GM18909 (cell line): ENCODE measurements at regions not wholly inside any gene's neighbourhood (a gene's known extent, or its start where the extent isn't known, plus 50 kb on each side); places are given as distances from the start of the nearest gene placed in this dataset.

Source experiments
- ATAC-seq: cut with Tn5 transposase; IDR thresholded peaks from one replicate; pipeline ENCODE4 v1.9.1; 2021; ENCODE audit warnings: mild to moderate bottlenecking; ENCODE audit not compliant: unreplicated experiment, poor library complexity

DNA sequence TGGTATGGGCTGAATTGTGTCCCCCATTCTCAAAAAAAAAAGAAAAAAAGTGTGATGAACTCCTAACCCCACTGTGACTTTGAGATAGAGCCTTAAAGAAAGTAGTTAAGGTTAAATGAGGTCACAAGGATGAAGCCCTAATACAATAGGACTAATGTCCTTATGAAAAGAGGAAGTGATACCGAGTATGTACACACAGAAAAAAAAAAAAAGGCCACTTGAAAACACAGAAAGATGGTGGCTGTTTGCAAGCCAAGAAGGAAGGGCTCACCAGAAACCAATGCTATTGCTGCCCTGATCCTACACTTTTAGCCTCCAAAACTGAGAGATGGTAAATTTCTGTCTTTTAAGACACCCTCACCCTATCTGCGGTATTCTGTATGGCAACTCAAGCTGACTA lies 955.6 kb downstream of the PCDH17 start:
- peak; percentile 98 for ATAC-seq

DNA sequence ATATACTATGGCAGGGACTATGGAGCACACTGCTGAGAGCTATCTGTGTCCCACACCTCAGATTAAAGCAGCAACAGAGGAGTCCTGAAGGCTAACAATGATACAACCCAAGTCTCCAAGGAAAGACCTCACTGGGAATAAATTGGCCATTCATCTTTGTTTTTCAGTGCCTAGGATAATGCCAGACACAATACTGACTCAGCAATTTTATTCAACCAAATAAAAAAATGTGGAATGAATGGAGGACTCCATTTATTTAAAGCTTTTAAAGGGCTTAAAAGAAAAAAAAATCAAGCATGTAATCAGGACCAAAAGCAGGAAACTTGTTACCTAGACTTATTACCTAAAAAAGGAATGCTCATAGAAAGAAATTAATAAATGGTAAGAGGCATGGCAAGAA lies 960.5 kb downstream of the PCDH17 start:
- ATAC-seq = no peak

DNA sequence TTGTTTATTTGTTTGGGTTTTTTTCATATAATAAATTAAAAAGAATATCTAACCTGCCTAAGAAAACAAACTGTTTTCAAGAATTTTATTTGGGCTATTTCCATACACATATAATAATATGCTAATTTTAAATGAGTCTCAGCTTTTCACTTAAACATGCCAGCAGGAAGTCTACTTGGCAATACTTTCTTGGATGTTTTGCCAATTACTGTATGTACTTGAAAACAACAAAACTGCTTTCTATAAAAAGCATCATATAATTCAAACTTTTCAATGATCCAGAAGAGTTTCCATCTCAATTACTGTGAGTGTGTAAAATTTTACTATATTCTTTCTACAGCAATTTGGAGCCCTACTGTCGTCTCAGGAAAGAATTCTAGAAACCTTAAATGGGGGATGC lies 961.2 kb downstream of the PCDH17 start:
- ATAC-seq = no peak

DNA sequence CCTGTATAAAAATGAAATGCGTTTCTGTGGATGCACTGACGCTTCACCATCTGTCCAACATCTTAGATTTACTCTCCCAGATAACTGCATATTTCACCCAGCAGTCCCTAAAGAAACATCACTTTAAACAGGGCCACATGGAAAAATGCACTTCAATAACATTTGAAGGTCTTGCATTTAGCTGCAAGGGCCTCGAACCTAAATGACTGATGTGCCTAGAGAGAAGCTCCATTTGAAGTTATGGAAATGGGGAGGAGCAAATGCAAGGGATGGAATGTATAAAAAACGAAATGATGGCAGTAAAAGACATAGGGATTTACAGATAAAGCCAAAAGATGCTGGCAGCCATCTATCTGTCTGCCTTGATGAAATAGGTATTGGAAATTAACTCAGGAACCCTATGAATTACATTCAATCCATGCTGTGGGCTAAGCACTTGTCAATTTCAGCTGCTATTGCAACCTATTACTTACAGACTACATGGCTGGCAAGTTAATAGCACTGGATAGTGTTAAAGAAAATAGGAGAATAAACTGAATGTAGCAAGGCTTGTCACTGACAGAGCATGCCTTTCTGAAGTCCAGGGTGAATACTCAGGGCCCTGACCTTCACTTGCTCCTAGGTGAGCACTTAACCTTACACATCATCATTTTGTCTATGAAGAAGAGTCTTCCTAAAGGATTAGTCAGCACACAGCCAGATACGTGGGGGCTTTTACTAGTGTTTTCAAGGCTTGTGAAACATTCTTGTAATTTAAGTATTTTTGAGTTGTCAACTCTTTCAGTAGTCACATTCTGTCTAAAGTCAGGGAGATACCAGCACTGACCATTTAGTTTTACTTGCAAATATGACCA lies 963.4 kb downstream of the PCDH17 start:
- no peak for ATAC-seq

DNA sequence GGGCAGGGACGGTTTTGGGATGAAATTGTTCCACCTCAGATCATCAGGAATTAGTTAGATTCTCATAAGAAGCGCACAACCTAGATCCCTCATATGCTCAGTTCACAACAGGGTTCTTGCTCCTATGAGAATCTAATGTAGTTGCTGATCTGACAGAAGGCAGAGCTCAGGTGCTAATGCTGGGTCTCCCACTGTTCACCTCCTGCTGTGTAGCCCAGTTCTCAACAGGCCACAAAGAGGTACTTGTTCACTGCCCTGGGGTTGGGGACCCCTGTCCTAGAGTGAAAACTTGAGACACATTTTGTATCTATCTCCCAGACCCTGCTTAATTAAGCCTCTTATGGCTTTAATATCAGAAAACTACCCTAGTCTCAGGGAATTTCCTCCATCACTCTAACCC lies 966.0 kb downstream of the PCDH17 start:
- ATAC-seq = no peak

GRCh38 chr13:58598241-58598640 lies 966.7 kb downstream of the PCDH17 start:
- no peak for ATAC-seq

- ATAC-seq = no peak
Measured at GRCh38 chr13:58611117-58611516, 979.6 kb downstream of the PCDH17 start.

- ATAC-seq = no peak
Measured at GRCh38 chr13:58617880-58618665, 986.5 kb downstream of the PCDH17 start.

DNA sequence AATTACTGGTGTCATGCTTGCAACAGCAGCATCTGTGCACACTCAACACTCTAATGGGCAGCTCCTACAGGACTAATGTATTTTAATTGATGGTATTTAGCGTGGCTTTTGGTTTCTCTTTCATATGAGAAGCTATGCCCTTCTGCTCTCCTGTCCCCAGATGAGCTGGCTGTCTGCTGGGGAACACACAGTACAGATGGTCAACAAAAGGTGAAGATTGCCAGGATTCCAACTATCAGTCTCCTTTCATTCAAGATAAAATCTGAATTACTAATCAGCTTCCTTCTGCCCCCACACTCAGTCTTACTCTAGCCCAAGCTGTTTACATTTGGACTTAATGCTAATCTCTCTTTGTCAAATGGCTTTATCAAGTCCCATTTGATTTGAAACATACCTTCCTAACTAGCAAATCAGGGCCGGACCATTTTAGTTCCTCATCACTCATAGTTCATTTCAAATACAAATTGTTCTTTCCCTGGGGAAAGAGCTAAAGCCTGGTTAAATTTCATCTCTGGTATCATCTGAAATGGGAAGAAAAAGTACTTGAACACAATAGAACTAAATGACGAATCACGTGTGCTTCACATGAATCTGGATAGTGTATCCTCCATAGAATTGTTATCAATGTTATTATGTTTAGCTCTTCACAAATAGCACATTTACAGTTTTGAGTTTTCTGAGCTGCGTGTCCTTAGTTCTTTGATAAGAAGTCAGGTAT lies 988.0 kb downstream of the PCDH17 start:
- ATAC-seq = no peak

DNA sequence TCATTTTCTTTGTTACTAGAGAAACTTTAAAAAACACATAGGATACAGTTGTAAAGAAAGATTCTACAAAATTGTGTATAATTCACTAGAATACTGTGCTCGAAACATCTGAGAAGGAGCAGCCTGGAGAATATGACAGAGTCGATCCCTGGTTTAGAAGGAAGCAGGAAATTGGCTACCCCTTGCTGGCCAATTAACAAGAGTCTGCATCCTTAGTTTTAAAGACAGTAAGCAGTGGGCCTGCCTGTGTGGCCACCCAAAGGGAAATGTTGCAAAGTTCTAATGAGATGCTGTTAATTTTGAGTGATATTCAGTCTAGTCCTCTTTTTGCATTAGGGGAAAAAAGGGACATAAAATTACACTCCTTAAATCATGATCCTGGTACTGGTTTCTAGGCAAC lies 988.6 kb downstream of the PCDH17 start:
- no peak for ATAC-seq

- no peak for ATAC-seq
Measured at GRCh38 chr13:58625703-58626389, 994.3 kb downstream of the PCDH17 start.

DNA sequence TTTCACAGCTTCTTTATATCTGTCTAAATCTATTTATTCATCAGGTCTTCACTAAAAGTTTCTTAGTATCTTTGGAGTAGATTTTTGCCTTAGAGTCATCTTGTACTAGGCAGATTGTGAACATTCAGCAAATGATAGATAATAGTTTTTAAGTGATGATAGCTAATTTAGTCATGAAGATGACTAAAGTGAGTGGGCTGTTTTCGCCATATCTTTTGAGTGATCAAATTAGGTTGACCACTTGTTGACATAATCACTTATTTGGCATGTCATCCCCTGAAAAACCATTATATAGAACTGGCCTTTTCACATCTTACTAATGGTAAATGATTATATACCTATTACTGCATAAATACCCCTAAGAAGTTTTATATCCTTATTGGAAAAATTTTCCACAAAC lies 999.2 kb downstream of the PCDH17 start:
- no peak for ATAC-seq

- no peak for ATAC-seq
Measured at GRCh38 chr13:58633226-58633625, 1001.7 kb downstream of the PCDH17 start.

DNA sequence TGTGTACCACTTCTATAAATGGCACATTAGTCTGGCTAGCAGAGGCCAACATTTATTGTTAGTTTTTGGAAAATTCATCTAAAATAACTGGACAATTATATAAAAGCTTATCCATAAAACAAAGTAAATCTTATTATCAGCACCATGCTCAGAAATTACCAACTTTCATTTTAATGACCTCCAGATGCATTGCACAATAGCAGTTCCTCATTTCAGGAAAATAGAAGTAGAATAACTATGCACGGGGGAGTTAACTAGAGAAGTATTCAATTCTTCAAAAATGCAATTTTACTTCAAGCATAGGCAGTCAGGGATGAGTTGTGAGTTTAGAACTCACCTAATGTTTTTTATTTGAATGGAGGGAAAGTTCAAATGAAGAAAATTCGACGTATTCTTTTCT lies 1023.5 kb downstream of the PCDH17 start:
- ATAC-seq = no peak

GRCh38 chr13:58660826-58661225 lies 1029.3 kb downstream of the PCDH17 start:
- ATAC-seq = no peak

DNA sequence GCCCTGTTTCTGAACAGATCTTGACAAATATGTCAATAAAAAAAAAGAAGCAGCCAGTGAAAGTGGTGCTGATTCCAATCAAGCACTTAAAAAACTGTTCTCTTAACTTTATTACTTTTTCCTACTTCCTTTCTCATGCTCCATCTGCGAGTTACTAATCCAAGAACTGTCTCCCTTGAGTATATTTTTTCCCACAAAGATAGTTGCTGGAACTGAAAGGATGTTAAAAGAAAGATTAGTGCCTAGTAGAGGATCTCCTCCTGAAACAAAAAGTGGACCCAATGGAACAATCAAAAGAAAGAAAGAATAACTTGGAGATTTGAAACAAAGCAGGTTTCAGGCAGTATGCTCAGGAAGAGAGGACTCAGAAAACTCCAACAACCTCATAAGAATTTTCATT lies 1034.8 kb downstream of the PCDH17 start:
- ATAC-seq = no peak

DNA sequence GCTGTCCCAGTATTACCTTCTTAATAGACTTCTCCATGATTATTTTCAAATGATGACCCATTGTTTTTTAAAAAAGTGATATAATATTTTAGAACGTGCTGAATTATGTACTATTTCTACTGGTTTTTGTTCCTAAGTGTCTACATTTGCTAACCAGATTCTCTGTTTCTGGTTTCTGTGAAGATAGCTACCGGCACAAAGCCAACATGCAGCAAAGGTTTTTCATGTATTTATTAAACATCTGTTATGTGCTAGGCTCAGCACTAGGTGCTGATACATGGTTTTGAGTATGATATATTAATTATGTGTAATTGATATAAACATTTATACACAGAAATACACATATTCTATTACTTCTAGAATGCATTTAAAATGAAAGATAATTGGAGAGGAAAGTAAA lies 1035.6 kb downstream of the PCDH17 start:
- ATAC-seq = no peak

- ATAC-seq = no peak
Measured at GRCh38 chr13:58680115-58680514, 1048.6 kb downstream of the PCDH17 start.

DNA sequence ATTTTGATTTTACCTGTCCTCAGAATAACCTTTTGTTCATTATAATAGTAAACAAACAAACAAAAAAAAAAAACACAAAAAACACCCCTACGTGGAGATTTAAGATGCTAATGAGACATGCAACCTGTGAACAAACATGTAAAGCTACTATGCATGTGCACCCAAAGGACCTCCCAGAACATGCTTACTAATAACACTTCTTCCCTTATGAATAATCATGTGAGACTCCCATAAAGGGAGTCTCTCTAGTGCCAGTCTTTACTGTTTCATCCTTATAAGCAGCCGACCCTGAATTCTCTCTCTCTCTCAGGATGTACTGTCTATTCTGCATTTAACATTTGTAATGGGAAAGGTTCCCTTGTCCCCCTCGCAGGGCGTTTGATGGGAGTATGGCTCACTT lies 1051.1 kb downstream of the PCDH17 start:
- ATAC-seq = no peak

DNA sequence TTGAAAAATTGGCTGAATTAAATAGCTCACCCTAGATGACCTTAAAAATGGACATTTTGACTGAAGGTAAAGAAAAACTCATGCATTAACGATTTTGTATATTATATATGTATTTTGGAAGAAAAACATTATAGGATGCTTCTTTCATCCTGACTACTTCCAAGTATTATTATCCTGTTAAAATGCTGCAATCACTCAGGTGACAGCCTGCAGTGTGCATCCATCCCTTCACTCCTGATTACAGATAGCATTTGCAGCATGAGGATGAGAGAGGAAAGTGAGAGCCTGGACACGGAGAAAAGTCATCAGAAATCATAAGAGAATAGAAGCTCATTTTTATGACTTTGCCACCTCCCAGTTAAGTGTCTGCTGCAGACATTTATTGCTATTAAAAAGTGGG lies 1055.6 kb downstream of the PCDH17 start:
- no peak for ATAC-seq
